ENCODE measurements at regions not wholly inside any gene's neighbourhood (a gene's known extent, or its start where the extent isn't known, plus 50 kb on each side); places are given as distances from the start of the nearest gene placed in this dataset.
"Not testable (repeated sequence)": the region's sequence is repeated elsewhere in the genome, so short reads cannot be mapped to it uniquely, and the experiment has no call there.

GRCh38 chr12:116327992-116328391, 50.5 kb upstream of the MED13L start:
- not testable (repeated sequence) for DNase-seq

DNA sequence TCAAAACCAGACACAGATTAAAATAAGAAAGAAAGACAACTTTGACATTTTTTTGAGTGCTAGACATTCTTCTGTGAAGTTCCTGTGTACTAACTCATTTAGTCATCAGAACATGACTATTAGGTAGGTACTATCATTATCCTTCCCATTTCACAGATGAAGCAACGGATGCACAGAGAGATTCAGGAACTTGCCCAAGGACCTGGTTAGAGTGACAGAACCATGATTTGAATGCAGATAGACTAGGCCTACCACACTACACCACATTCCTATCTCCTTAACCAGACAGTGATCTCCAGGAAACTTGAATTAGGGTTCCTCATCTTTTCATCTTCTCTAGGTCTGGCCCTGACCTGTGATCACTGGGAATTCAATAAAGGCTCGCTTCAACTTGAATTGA, 54.4 kb upstream of the MED13L start:
- no peak for DNase-seq

- DNase-seq: no peak
Observed at GRCh38 chr12:116332705-116333380, 55.4 kb upstream of the MED13L start.

GRCh38 chr12:116333402-116333801, 55.9 kb upstream of the MED13L start:
- DNase-seq: no peak

- DNase-seq: no peak
Observed at GRCh38 chr12:116336542-116337065, 59.1 kb upstream of the MED13L start.

DNA sequence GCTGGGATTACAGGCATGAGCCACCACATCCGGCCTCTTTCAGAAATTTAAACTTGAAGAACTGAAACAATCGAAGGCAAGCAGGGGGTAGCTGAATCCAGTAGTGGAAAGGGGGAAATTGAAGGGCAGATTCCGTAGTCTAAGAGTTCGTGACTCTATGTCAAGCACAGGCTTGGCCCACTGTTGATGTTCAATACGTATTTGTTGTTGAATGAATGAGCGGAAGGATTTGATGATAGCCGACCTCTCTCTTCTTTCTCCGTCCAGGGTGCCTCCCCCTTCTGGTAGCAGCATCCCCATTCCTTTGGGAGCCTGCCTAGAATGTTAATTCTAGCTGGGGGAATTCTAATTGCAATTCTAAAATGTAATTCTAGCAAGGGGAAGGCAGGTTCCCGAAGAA, 59.8 kb upstream of the MED13L start:
- no peak for DNase-seq

DNA sequence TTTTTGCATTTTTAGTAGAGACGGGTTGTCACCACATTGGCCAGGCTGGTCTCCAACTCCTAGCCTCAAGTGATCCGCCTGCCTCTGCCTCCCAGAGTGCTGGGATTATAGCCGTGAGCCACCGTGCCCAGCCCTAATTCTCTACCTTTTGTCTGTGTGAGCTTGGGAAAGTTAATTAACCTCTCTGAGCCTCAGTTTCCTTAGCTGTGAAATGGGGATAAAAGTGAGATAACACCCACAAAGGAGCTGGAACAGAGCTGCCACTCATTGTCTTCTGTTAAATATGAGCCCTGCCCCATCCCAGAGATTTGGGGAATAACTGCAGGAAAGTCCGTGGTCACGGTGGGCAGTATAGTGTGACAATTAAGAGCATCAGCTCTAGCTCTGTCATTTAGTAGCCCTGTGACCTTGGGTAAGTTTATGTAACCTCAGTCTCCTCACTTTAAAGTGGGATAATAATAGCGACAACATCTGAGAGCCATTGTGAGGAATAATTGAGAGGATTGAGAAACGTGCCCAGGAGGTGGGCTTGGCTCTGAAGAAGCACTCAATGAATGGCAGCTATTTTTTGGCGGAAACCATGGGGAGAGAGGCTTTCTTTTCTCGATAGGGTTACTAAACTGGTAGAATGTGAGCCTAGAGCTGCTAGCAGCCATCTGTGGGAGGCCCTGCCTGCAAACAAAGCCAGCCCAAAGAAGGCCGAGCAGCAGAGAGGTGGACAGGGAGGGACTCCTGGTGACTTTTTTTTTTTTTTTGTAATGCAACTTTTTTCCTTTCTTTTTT, 60.8 kb upstream of the MED13L start:
- DNase-seq: no peak

DNA sequence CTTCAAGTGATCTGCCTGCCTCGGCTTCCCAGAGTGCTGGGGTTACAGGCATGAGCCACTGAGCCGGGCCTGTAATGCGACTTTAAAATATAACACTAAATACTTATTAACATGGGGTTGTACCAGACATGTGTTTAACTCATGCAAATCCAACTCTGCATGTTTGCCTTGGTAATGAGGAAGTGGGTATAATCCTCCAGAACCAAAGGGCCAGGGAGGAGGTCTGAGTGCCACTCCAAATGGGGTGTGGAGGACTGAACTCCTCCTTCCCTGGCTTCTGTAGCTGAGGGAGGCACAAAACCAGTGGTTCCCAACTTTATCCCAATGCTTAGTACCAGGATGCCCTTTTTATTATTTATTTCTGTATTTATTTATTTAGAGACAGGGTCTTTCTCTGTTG, 61.6 kb upstream of the MED13L start:
- DNase-seq: no peak

DNA sequence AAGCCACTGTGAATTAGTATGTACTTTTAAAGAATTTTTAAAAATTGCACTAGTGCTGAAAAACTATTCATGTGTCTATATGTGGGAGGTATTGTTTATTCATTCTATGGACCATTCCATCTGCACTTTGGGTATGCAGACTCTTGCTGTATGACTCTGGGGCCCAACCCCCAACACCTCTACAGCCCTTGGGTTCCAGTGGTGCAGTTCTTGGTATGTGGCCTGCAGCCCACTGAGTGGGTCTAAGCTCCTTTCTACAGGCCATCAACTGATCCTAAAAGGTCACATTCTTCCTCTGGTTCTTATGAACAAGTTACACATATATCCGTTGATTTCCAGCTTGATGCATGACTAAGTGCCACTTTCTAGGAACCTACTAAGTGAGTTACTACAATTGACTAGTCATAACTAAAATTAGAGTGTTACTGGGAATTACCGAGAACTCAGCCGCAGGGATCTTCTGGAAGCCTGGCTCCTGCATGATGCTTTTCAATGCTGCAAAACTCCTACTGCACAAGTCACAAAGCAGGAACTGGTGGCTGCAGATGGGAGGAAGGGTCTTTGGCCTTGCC, 62.4 kb upstream of the MED13L start:
- DNase-seq: no peak

DNA sequence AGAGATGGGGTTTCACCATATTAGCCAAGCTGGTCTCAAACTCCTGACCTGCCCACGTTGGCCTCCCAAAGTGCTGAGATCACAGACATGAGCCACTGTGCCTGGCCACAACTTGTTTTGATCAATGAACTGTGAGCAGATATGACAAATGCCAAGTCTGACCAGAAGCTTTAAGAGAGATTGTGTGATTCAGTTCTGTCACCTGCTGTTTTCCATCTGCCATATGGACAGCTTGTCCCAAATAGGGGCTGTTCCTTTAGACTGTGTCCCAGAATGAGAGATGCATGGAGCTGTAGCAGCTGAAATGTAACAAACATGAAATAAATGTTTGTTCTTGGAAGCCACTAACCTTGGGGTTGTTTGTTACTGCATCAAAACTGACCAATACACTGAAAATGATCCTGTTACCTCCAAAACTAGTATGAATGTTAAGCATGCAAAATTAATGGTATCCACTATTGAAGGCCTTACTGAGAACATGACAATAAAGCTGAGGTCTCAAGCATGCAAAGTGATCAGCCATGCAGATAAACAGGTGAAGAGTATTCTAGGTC, 65.9 kb upstream of the MED13L start:
- DNase-seq: no peak

- no peak for DNase-seq
Observed at GRCh38 chr12:116346222-116346621, 68.7 kb upstream of the MED13L start.

GRCh38 chr12:116346741-116347140, 69.2 kb upstream of the MED13L start:
- DNase-seq: no peak

- DNase-seq: no peak
Observed at GRCh38 chr12:116347265-116347664, 69.8 kb upstream of the MED13L start.

DNA sequence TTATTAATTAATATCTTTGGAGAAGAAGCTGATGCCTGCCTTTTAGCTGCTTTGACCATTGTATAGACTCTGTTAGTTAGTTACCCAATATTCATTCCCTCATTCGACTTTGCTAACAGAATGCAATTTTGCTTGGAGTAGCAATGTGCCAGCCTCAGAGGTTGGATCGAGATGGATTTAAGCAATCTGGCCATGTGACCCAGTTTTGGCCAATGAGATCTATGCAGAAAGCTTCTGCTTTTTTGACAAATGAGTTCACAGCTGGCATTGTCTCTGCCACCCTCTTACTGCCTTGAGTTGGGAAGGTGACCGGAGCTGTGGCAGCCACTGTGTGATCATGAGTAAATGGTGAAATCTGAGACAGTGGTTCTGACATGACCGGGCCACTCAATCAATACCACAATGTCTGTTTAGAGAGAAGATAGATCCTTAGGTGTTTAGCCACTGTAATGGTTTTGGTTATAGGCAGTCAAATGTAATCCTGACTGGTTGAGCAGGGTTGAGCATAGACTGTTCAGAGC, 74.9 kb upstream of the MED13L start:
- no peak for DNase-seq

DNA sequence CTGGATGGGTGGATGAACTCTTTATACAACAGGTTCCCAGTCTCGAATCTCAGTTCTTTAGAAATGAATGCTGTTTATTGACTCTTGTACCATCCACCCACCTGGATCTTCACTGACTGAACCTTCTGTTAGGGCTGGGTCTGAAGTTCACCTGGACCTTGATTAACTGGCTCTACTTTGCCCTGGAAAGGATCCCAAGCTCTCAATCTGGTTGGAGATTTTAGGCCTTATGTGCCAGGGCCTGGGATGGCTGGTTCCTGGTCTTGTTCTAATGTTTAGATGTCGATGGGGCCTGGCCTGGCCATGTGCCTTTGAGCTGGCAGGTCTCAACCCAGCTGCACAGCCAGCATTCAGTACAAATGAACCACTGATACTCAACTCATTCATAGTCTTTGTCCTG, 76.5 kb upstream of the MED13L start:
- DNase-seq: no peak

GRCh38 chr12:116354534-116354933, 77.0 kb upstream of the MED13L start:
- DNase-seq: no peak

- no peak for DNase-seq
Observed at GRCh38 chr12:116354950-116355783, 77.7 kb upstream of the MED13L start.

GRCh38 chr12:116358536-116358892, 81.0 kb upstream of the MED13L start:
- no peak for DNase-seq

GRCh38 chr12:116358893-116359761, 81.6 kb upstream of the MED13L start:
- DNase-seq: peak; percentile 36

DNA sequence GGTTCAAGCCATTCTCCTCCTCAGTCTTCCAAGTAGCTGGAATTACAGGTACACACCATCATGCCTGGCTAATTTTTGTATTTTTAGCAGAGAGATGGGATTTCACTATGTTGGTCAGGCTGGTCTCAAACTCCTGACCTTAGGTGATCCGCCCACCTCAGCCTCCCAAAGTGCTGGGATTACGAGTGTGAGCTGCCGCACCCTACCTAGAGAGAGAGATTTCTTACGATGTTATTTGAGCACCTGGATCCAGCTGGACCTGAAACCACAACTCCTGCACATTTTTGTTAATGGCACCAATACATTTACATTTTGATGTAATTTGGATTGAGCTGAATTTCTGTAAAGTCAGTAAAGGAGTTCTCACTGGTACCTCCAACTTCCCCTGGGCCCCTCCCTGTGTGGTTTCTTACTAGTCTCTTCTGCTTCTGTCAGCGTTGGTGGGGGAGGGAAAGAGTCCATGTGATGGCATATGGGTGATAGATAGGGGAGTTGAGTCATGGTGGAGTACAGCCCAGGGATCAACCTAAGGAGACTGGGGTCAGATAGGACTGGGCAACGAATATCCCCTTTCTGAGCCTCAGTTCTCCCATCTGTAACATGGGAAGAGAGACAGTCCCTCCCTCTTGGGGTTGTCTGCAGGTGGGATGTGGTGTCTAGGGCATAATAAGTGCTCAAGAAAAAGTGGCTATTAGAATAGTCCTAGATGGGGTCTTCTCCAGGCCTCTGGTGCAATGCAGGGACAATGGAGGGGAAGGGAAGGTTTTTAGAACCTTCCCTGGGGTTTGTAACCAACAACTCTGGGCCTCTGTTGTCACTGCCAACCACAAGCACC, 83.3 kb upstream of the MED13L start:
- DNase-seq: no peak

Measured in activated T-cell treated with anti-CD3 and anti-CD28 coated beads for 4 hours (primary cell).